SK-N-SH treated with all-trans-retinoic acid at 6 μM for 48 hours (cell line): ENCODE measurements at regions not wholly inside any gene's neighbourhood (a gene's known extent, or its start where the extent isn't known, plus 50 kb on each side); places are given as distances from the start of the nearest gene placed in this dataset.

Source experiments
- ATAC-seq: fragments of 200-7000 bp; cut with Tn5 transposase; 3 replicates; pipeline ENCODE4 v1.9.1; 2020; ENCODE audit warnings: mild to moderate bottlenecking, moderate library complexity
- ARNTL ChIP-seq: fragments of 450-650 bp; formaldehyde crosslinking; IDR thresholded peaks from 2 replicates; pipeline ENCODE4 v1.5.0; 2020; ENCODE audit warnings: low read depth, mild to moderate bottlenecking, moderate library complexity, borderline replicate concordance
- BACH2 ChIP-seq: fragments of 250-450 bp; sonication (Bioruptor Pico); IDR thresholded peaks from 2 replicates; pipeline ENCODE4 v1.9.0; 2021; ENCODE audit warnings: mild to moderate bottlenecking, borderline replicate concordance
- CSDC2 ChIP-seq: fragments of 250-450 bp; sonication (Bioruptor Pico); IDR thresholded peaks from 2 replicates; pipeline ENCODE4 v1.5.0; 2020; ENCODE audit warnings: mild to moderate bottlenecking, moderate library complexity
- ESRRG ChIP-seq: fragments of 250-450 bp; sonication (Bioruptor Pico); IDR thresholded peaks from 2 replicates; pipeline ENCODE4 v1.6.1; 2021; ENCODE audit warnings: mild to moderate bottlenecking
- GLIS3 ChIP-seq: fragments of 250-450 bp; sonication (Bioruptor Pico); IDR thresholded peaks from 2 replicates; pipeline ENCODE4 v1.5.0; 2020; ENCODE audit warnings: mild to moderate bottlenecking, moderate library complexity
- ISL1 ChIP-seq: fragments of 250-450 bp; sonication (Bioruptor Pico); IDR thresholded peaks from 2 replicates; pipeline ENCODE4 v2.1.2; 2022; ENCODE audit warnings: mild to moderate bottlenecking, moderate library complexity
- OSR1 ChIP-seq: fragments of 250-450 bp; sonication (Bioruptor Pico); IDR thresholded peaks from 2 replicates; pipeline ENCODE4 v1.8.0; 2022; ENCODE audit warnings: moderate library complexity, mild to moderate bottlenecking, inconsistent platforms
- PPARA ChIP-seq: fragments of 250-450 bp; sonication (Bioruptor Pico); IDR thresholded peaks from 2 replicates; pipeline ENCODE4 v1.5.0; 2020; ENCODE audit warnings: mild to moderate bottlenecking, borderline replicate concordance
- RARB ChIP-seq: fragments of 250-450 bp; sonication (Bioruptor Pico); IDR thresholded peaks from 2 replicates; pipeline ENCODE4 v1.8.0; 2021; ENCODE audit warnings: mild to moderate bottlenecking, moderate library complexity
- SNAI2 ChIP-seq: fragments of 250-450 bp; sonication (Bioruptor Pico); IDR thresholded peaks from 2 replicates; pipeline ENCODE4 v1.5.0; 2020; ENCODE audit warnings: mild to moderate bottlenecking, moderate library complexity
- TCF4 ChIP-seq: fragments of 250-450 bp; sonication (Bioruptor Pico); IDR thresholded peaks from 2 replicates; pipeline ENCODE4 v1.8.0; 2021; ENCODE audit warnings: mild to moderate bottlenecking, moderate library complexity, borderline replicate concordance
- TOX ChIP-seq: fragments of 250-450 bp; sonication (Bioruptor Pico); IDR thresholded peaks from 2 replicates; pipeline ENCODE4 v1.8.0; 2021; ENCODE audit warnings: mild to moderate bottlenecking, moderate library complexity, borderline replicate concordance
- ZC3H10 ChIP-seq: fragments of 250-450 bp; sonication (Bioruptor Pico); IDR thresholded peaks from 2 replicates; pipeline ENCODE4 v1.5.1; 2021; ENCODE audit warnings: mild to moderate bottlenecking, moderate library complexity
- ZFP3 ChIP-seq: fragments of 250-450 bp; sonication (Bioruptor Pico); IDR thresholded peaks from 2 replicates; pipeline ENCODE4 v1.5.0; 2020; ENCODE audit warnings: mild to moderate bottlenecking, moderate library complexity
- ZNF565 ChIP-seq: fragments of 450-650 bp; formaldehyde crosslinking; conservative IDR thresholded peaks from 2 replicates; pipeline ENCODE4 v1.5.0; 2020; ENCODE audit warnings: low read depth, mild to moderate bottlenecking, moderate library complexity
- ZNF70 ChIP-seq: fragments of 450-650 bp; formaldehyde crosslinking; IDR thresholded peaks from 2 replicates; pipeline ENCODE4 v1.5.0; 2020; ENCODE audit warnings: mild to moderate bottlenecking, moderate library complexity
- ZNF8 ChIP-seq: fragments of 450-650 bp; formaldehyde crosslinking; IDR thresholded peaks from 2 replicates; pipeline ENCODE4 v1.5.0; 2020; ENCODE audit warnings: mild to moderate bottlenecking, moderate library complexity
- TF ChIP-seq, protein P1 (sequence below): fragments of 250-450 bp; sonication (Bioruptor Pico); IDR thresholded peaks from 2 replicates; pipeline ENCODE4 v1.8.0; 2021; ENCODE audit warnings: low read depth, mild to moderate bottlenecking, moderate library complexity, borderline replicate concordance
- TF ChIP-seq, protein P2 (sequence below): fragments of 250-450 bp; sonication (Bioruptor Pico); IDR thresholded peaks from 2 replicates; pipeline ENCODE4 v1.5.1; 2020; ENCODE audit warnings: low read depth, mild to moderate bottlenecking, moderate library complexity
- TF ChIP-seq, protein P3 (sequence below): fragments of 250-450 bp; sonication (Bioruptor Pico); IDR thresholded peaks from 2 replicates; pipeline ENCODE4 v1.5.0; 2020; ENCODE audit warnings: mild to moderate bottlenecking, moderate library complexity
- TF ChIP-seq, protein P4 (sequence below): fragments of 250-450 bp; sonication (Bioruptor Pico); IDR thresholded peaks from 2 replicates; pipeline ENCODE4 v1.5.1; 2021; ENCODE audit warnings: mild to moderate bottlenecking, moderate library complexity

DNA sequence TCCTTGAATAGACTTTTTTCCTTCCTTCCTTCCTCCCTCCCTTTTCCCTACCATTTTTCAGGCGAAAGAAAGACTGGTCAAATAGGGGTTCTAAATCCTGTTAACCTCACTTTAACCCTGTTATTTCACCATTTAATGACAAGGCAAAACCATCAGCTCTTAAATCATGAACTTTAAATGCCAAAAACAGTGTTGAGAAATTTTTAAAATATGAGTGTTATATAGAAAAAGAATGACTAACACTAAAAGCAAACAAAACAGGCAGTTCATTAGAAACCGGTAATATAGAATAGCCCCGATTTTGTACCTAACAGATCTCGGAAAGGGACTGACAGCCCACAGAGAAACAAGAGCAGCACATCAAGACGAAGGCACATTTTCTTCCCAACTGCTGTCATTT lies 57.4 kb upstream of the CEP85L start (continued):
- TF ChIP-seq, protein P1, sequence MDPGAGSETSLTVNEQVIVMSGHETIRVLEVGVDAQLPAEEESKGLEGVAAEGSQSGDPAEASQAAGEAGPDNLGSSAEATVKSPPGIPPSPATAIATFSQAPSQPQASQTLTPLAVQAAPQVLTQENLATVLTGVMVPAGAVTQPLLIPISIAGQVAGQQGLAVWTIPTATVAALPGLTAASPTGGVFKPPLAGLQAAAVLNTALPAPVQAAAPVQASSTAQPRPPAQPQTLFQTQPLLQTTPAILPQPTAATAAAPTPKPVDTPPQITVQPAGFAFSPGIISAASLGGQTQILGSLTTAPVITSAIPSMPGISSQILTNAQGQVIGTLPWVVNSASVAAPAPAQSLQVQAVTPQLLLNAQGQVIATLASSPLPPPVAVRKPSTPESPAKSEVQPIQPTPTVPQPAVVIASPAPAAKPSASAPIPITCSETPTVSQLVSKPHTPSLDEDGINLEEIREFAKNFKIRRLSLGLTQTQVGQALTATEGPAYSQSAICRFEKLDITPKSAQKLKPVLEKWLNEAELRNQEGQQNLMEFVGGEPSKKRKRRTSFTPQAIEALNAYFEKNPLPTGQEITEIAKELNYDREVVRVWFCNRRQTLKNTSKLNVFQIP (CRISPR knock-in tag) = no peak
- TF ChIP-seq CSDC2 (CRISPR knock-in tag) = no peak

DNA sequence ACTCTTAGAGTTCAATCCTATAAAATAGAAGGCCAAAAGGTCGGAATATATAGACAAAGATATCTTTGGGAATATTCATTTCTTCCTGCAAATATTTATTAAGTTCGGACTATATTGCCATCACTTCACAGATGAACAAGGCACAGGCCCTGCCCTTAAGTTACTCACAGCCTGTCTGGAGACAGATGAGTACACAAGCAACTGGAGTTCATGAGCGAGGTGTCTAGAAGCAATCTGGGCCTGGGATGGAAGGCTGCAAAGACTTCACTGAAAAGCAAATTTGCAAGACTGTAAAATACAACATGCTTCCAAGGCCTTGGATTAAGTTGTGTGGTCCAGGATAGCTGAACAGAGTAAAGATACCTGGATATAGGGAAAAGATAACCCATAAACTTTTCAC lies 56.7 kb upstream of the CEP85L start:
- TF ChIP-seq ZNF70 (CRISPR knock-in tag) = no peak
- TF ChIP-seq ARNTL (CRISPR knock-in tag) = no peak
- no peak for TF ChIP-seq SNAI2 (CRISPR knock-in tag)
- TF ChIP-seq PPARA (CRISPR knock-in tag) = no peak
- TF ChIP-seq ESRRG (CRISPR knock-in tag) = no peak
- no peak for TF ChIP-seq ZFP3
- no peak for TF ChIP-seq ISL1 (CRISPR knock-in tag)
- TF ChIP-seq TCF4 (CRISPR knock-in tag) = no peak
- TF ChIP-seq, protein P2, sequence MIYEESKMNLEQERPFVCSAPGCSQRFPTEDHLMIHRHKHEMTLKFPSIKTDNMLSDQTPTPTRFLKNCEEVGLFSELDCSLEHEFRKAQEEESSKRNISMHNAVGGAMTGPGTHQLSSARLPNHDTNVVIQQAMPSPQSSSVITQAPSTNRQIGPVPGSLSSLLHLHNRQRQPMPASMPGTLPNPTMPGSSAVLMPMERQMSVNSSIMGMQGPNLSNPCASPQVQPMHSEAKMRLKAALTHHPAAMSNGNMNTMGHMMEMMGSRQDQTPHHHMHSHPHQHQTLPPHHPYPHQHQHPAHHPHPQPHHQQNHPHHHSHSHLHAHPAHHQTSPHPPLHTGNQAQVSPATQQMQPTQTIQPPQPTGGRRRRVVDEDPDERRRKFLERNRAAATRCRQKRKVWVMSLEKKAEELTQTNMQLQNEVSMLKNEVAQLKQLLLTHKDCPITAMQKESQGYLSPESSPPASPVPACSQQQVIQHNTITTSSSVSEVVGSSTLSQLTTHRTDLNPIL (CRISPR knock-in tag) = no peak
- TF ChIP-seq ZNF8 (CRISPR knock-in tag) = no peak
- TF ChIP-seq, protein P3, sequence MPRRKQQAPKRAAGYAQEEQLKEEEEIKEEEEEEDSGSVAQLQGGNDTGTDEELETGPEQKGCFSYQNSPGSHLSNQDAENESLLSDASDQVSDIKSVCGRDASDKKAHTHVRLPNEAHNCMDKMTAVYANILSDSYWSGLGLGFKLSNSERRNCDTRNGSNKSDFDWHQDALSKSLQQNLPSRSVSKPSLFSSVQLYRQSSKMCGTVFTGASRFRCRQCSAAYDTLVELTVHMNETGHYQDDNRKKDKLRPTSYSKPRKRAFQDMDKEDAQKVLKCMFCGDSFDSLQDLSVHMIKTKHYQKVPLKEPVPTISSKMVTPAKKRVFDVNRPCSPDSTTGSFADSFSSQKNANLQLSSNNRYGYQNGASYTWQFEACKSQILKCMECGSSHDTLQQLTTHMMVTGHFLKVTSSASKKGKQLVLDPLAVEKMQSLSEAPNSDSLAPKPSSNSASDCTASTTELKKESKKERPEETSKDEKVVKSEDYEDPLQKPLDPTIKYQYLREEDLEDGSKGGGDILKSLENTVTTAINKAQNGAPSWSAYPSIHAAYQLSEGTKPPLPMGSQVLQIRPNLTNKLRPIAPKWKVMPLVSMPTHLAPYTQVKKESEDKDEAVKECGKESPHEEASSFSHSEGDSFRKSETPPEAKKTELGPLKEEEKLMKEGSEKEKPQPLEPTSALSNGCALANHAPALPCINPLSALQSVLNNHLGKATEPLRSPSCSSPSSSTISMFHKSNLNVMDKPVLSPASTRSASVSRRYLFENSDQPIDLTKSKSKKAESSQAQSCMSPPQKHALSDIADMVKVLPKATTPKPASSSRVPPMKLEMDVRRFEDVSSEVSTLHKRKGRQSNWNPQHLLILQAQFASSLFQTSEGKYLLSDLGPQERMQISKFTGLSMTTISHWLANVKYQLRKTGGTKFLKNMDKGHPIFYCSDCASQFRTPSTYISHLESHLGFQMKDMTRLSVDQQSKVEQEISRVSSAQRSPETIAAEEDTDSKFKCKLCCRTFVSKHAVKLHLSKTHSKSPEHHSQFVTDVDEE (CRISPR knock-in tag) = no peak
- no peak for TF ChIP-seq BACH2 (CRISPR knock-in tag)
- TF ChIP-seq, protein P1 (CRISPR knock-in tag) = no peak
- no peak for ATAC-seq

DNA sequence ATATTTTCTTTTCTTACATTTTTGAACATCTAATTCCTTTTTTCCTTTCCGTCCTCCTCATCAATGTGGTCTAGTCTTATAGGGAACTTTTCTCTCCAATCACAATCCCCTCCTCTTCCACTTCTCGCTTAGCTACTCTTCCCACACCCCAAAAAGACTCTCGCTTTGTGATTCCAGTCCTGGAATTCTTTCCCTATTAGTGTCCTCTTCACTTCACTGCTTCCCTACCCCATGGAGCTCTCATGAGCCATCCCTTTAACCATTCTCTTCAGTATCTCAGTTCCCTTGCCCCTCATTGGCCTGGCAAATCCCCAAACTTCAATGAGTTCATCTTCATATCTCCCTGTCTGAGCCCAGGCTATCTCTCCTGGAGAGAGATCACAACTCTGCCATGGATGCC lies 55.3 kb upstream of the CEP85L start:
- TF ChIP-seq ZC3H10 (CRISPR knock-in tag) (no peak), OSR1 (CRISPR knock-in tag) (no peak), ZNF8 (CRISPR knock-in tag) (no peak), ZNF70 (CRISPR knock-in tag) (no peak), ARNTL (CRISPR knock-in tag) (no peak), CSDC2 (CRISPR knock-in tag) (no peak), BACH2 (CRISPR knock-in tag) (no peak), ZNF565 (no peak), RARB (CRISPR knock-in tag) (no peak), TOX (CRISPR knock-in tag) (no peak), PPARA (CRISPR knock-in tag) (no peak), SNAI2 (CRISPR knock-in tag) (no peak), ESRRG (CRISPR knock-in tag) (no peak), GLIS3 (no peak), TCF4 (CRISPR knock-in tag) (no peak)
- TF ChIP-seq, protein P2 (CRISPR knock-in tag) = no peak
- TF ChIP-seq, protein P1 (CRISPR knock-in tag) = no peak
- TF ChIP-seq, protein P4, sequence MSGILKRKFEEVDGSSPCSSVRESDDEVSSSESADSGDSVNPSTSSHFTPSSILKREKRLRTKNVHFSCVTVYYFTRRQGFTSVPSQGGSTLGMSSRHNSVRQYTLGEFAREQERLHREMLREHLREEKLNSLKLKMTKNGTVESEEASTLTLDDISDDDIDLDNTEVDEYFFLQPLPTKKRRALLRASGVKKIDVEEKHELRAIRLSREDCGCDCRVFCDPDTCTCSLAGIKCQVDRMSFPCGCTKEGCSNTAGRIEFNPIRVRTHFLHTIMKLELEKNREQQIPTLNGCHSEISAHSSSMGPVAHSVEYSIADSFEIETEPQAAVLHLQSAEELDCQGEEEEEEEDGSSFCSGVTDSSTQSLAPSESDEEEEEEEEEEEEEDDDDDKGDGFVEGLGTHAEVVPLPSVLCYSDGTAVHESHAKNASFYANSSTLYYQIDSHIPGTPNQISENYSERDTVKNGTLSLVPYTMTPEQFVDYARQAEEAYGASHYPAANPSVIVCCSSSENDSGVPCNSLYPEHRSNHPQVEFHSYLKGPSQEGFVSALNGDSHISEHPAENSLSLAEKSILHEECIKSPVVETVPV (CRISPR knock-in tag) = no peak
- no peak for ATAC-seq
